ENCODE measurements at regions not wholly inside any gene's neighbourhood (a gene's known extent, or its start where the extent isn't known, plus 50 kb on each side); places are given as distances from the start of the nearest gene placed in this dataset.

DNA sequence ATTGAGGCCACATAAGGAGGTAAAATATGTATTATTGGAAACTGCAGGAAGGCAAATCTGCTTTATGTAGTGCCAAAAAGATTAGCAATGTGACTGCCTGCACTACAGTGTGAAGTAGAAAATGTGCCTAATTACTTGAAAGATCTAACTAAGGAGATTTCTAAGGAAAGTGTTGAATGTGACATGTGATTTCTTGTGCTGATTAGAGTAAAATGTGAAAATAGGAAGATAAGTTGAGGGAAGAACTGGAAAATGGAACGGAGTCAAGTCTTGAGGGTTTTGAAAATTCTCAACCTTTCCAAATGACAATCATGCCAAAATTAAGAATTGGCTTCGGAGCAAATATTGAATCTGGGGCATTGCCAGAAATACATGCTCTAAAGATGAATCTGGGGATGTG lies 209.5 kb upstream of the SPOCK3 start:
- TF ChIP-seq CTCF (IDR thresholded peaks at IDR 0.05 in 2 of 3, conservative IDR thresholded peaks at IDR 0.05 in 1 of 3; ENCODE audit: control insufficient read depth in 2 of 3, extremely low read depth in 1 of 3, insufficient read depth in 1 of 3, low read depth in 3 of 3, low read length in 3 of 3) (no peak), E2F8 (IDR thresholded peaks at IDR 0.05; ENCODE audit: low read depth, partially characterized antibody) (no peak), ATF2 (IDR thresholded peaks at IDR 0.05; ENCODE audit: low read length) (no peak), CHD4 (IDR thresholded peaks at IDR 0.05) (no peak), POLR2AphosphoS5 (IDR thresholded peaks at IDR 0.05; ENCODE audit: low read length) (no peak), CEBPB (IDR thresholded peaks at IDR 0.05; ENCODE audit: borderline replicate concordance in 1 of 2, low read depth in 2 of 2, low read length in 2 of 2) (no peak), FOS (IDR thresholded peaks at IDR 0.05; ENCODE audit: borderline replicate concordance, extremely low read depth, insufficient read length) (no peak), NR2C2 (IDR thresholded peaks at IDR 0.05; ENCODE audit: borderline replicate concordance, control insufficient read depth, insufficient read length, low read depth) (no peak), CREB1 (IDR thresholded peaks at IDR 0.05; ENCODE audit: low read depth) (no peak)
- TF ChIP-seq, protein P1, sequence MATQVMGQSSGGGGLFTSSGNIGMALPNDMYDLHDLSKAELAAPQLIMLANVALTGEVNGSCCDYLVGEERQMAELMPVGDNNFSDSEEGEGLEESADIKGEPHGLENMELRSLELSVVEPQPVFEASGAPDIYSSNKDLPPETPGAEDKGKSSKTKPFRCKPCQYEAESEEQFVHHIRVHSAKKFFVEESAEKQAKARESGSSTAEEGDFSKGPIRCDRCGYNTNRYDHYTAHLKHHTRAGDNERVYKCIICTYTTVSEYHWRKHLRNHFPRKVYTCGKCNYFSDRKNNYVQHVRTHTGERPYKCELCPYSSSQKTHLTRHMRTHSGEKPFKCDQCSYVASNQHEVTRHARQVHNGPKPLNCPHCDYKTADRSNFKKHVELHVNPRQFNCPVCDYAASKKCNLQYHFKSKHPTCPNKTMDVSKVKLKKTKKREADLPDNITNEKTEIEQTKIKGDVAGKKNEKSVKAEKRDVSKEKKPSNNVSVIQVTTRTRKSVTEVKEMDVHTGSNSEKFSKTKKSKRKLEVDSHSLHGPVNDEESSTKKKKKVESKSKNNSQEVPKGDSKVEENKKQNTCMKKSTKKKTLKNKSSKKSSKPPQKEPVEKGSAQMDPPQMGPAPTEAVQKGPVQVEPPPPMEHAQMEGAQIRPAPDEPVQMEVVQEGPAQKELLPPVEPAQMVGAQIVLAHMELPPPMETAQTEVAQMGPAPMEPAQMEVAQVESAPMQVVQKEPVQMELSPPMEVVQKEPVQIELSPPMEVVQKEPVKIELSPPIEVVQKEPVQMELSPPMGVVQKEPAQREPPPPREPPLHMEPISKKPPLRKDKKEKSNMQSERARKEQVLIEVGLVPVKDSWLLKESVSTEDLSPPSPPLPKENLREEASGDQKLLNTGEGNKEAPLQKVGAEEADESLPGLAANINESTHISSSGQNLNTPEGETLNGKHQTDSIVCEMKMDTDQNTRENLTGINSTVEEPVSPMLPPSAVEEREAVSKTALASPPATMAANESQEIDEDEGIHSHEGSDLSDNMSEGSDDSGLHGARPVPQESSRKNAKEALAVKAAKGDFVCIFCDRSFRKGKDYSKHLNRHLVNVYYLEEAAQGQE (IDR thresholded peaks at IDR 0.05; ENCODE audit: low read depth, low read length), result no peak
- TF ChIP-seq, protein P2, sequence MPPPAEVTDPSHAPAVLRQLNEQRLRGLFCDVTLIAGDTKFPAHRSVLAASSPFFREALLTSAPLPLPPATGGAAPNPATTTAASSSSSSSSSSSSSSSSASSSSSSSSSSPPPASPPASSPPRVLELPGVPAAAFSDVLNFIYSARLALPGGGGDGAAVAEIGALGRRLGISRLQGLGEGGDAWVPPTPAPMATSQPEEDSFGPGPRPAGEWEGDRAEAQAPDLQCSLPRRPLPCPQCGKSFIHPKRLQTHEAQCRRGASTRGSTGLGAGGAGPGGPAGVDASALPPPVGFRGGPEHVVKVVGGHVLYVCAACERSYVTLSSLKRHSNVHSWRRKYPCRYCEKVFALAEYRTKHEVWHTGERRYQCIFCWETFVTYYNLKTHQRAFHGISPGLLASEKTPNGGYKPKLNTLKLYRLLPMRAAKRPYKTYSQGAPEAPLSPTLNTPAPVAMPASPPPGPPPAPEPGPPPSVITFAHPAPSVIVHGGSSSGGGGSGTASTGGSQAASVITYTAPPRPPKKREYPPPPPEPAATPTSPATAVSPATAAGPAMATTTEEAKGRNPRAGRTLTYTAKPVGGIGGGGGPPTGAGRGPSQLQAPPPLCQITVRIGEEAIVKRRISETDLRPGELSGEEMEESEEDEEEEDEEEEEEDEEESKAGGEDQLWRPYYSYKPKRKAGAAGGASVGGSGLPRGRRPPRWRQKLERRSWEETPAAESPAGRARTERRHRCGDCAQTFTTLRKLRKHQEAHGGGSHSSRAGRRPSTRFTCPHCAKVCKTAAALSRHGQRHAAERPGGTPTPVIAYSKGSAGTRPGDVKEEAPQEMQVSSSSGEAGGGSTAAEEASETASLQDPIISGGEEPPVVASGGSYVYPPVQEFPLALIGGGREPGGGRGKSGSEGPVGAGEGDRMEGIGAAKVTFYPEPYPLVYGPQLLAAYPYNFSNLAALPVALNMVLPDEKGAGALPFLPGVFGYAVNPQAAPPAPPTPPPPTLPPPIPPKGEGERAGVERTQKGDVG (CRISPR knock-in tag; IDR thresholded peaks at IDR 0.05), result no peak

Data from GM12878 (cell line).